ENCODE measurements at regions not wholly inside any gene's neighbourhood (a gene's known extent, or its start where the extent isn't known, plus 50 kb on each side); places are given as distances from the start of the nearest gene placed in this dataset.

GRCh38 chr7:41847606-41848005 lies 144.7 kb upstream of the INHBA start:
- H3K4me3 Mint-ChIP-seq = no peak overlapping the region
- Histone ChIP-seq H3K27me3 (replicated peaks in 1 of 4; ENCODE audit: control extremely low read depth in 1 of 4, control insufficient read depth in 3 of 4, insufficient read depth in 4 of 4, low read length in 3 of 4) (no peaks in the 10 kb centered on the region), H4K20me1 (ENCODE audit: control insufficient read depth, insufficient read depth, low read length, poor library complexity, severe bottlenecking) (no peaks in the 10 kb centered on the region), H3K27ac (ENCODE audit: low read length in 2 of 2) (no peak overlapping the region), H3K4me3 (ENCODE audit: control extremely low read depth in 1 of 5, extremely low read depth in 1 of 5, insufficient read depth in 1 of 5, low read depth in 2 of 5, low read length in 4 of 5) (no peak overlapping the region), H3K9me3 (ENCODE audit: control extremely low read depth in 1 of 3, control insufficient read depth in 2 of 3, insufficient read depth in 1 of 3, low read length in 2 of 3) (peaks cover 0 to 5% (median 3%) of the 10 kb centered on the region in 3 donors), H3K9ac (ENCODE audit: low read length) (no peak overlapping the region), H2AFZ (ENCODE audit: insufficient read depth, low read depth, low read length, poor library complexity, severe bottlenecking) (no peak overlapping the region), H3K79me2 (ENCODE audit: control insufficient read depth, insufficient read depth, low read length) (no peaks in the 10 kb centered on the region), H3K36me3 (replicated peaks in 1 of 2; ENCODE audit: control extremely low read depth in 1 of 2, control insufficient read depth in 1 of 2, extremely low read depth in 1 of 2, insufficient read depth in 2 of 2, low read length in 1 of 2) (no peaks in the 10 kb centered on the region), H3K4me2 (replicated peaks; ENCODE audit: low read depth, low read length, poor library complexity, severe bottlenecking) (no peak overlapping the region), H3K4me1 (ENCODE audit: control insufficient read depth in 2 of 2, insufficient read depth in 2 of 2, low read length in 2 of 2) (no peaks in the 10 kb centered on the region)
- no peaks in the 10 kb centered on the region for H3K4me1 Mint-ChIP-seq
- DNase-seq = no peak
- H3K27me3 Mint-ChIP-seq = no peaks in the 10 kb centered on the region
- ChIA-PET CTCF (no interaction called here), POLR2A (no interaction called here)
- H3K9me3 Mint-ChIP-seq (ENCODE audit: insufficient read depth) = peaks cover 6% of the 10 kb centered on the region
- no peak for TF ChIP-seq EZH2 (IDR thresholded peaks at IDR 0.05; ENCODE audit: borderline replicate concordance, insufficient read depth, low read depth, low read length, poor library complexity, severe bottlenecking)
- no peak for TF ChIP-seq CTCF (IDR thresholded peaks at IDR 0.05)
- ATAC-seq (ENCODE audit: low read depth) = no peak
- H3K27ac Mint-ChIP-seq = no peak overlapping the region
- intact Hi-C loops (cut with micrococcal nuclease) = no loop called here
- WGBS (ENCODE audit: insufficient coverage) = no CpG with 5 or more reads among the region's 4 CpGs

GRCh38 chr7:41847151-41847550 lies 144.3 kb upstream of the INHBA start:
- Histone ChIP-seq H3K4me3 (ENCODE audit: control extremely low read depth in 1 of 5, extremely low read depth in 1 of 5, insufficient read depth in 1 of 5, low read depth in 2 of 5, low read length in 4 of 5) (no peak overlapping the region), H2AFZ (ENCODE audit: insufficient read depth, low read depth, low read length, poor library complexity, severe bottlenecking) (no peak overlapping the region), H3K4me2 (replicated peaks; ENCODE audit: low read depth, low read length, poor library complexity, severe bottlenecking) (no peak overlapping the region), H3K4me1 (ENCODE audit: control insufficient read depth in 2 of 2, insufficient read depth in 2 of 2, low read length in 2 of 2) (no peaks in the 10 kb centered on the region), H3K27ac (ENCODE audit: low read length in 2 of 2) (no peak overlapping the region), H3K36me3 (replicated peaks in 1 of 2; ENCODE audit: control extremely low read depth in 1 of 2, control insufficient read depth in 1 of 2, extremely low read depth in 1 of 2, insufficient read depth in 2 of 2, low read length in 1 of 2) (no peaks in the 10 kb centered on the region), H3K9me3 (ENCODE audit: control extremely low read depth in 1 of 3, control insufficient read depth in 2 of 3, insufficient read depth in 1 of 3, low read length in 2 of 3) (peaks cover 0 to 5% (median 3%) of the 10 kb centered on the region in 3 donors), H3K9ac (ENCODE audit: low read length) (no peak overlapping the region), H3K27me3 (replicated peaks in 1 of 4; ENCODE audit: control extremely low read depth in 1 of 4, control insufficient read depth in 3 of 4, insufficient read depth in 4 of 4, low read length in 3 of 4) (no peaks in the 10 kb centered on the region), H4K20me1 (ENCODE audit: control insufficient read depth, insufficient read depth, low read length, poor library complexity, severe bottlenecking) (no peaks in the 10 kb centered on the region), H3K79me2 (ENCODE audit: control insufficient read depth, insufficient read depth, low read length) (no peaks in the 10 kb centered on the region)
- CTCF ChIA-PET = no interaction called here
- Mint-ChIP-seq H3K9me3 (ENCODE audit: insufficient read depth) (peaks cover 8% of the 10 kb centered on the region), H3K27me3 (no peaks in the 10 kb centered on the region), H3K4me1 (no peaks in the 10 kb centered on the region), H3K4me3 (no peak overlapping the region), H3K27ac (no peak overlapping the region)
- TF ChIP-seq CTCF (IDR thresholded peaks at IDR 0.05) = no peak
- no peak for TF ChIP-seq EZH2 (IDR thresholded peaks at IDR 0.05; ENCODE audit: borderline replicate concordance, insufficient read depth, low read depth, low read length, poor library complexity, severe bottlenecking)
- ATAC-seq (ENCODE audit: low read depth) (no peak), DNase-seq (no peak)
- no CpG with 5 or more reads among the region's 1 CpG for WGBS (ENCODE audit: insufficient coverage)
- POLR2A ChIA-PET = no interaction called here
- intact Hi-C loops (cut with micrococcal nuclease) = no loop called here
